PFSK-1 (cell line): ENCODE measurements at regions not wholly inside any gene's neighbourhood (a gene's known extent, or its start where the extent isn't known, plus 50 kb on each side); places are given as distances from the start of the nearest gene placed in this dataset.

Source experiments
- POLR2AphosphoS5 ChIP-seq: IDR thresholded peaks from 2 replicates; pipeline ENCODE4 v1.6.1; 2012; ENCODE audit warnings: low read depth, mild to moderate bottlenecking, control low read depth, low read length, moderate library complexity
- REST ChIP-seq, 2 experiments: IDR thresholded peaks; 2 replicates each; pipeline versions ENCODE4 v1.6.1 to v1.8.0; 2011 to 2012; ENCODE audit warnings: low read depth in 2 of 2, low read length in 2 of 2, control low read depth in 1 of 2, inconsistent platforms in 1 of 2, mild to moderate bottlenecking in 1 of 2, moderate library complexity in 1 of 2; ENCODE audit not compliant: insufficient read depth in 1 of 2
- SIN3A ChIP-seq: IDR thresholded peaks from 2 replicates; pipeline ENCODE4 v1.6.1; 2012; ENCODE audit warnings: mild to moderate bottlenecking, low read length, moderate library complexity, borderline replicate concordance; ENCODE audit not compliant: insufficient read depth
- TAF1 ChIP-seq: IDR thresholded peaks from 2 replicates; pipeline ENCODE4 v1.6.1; 2012; ENCODE audit warnings: low read length, control low read depth, borderline replicate concordance; ENCODE audit not compliant: insufficient read depth

- TF ChIP-seq POLR2AphosphoS5 (no peak), SIN3A (no peak), TAF1 (no peak), REST (IDR thresholded peaks at IDR 0.05; ENCODE audit: insufficient read depth in 1 of 2, low read depth in 2 of 2, low read length in 2 of 2) (no peak)
Observed at GRCh38 chr3:103601666-103602065, 1166.9 kb downstream of the ZPLD1 start.
